HUES48 (cell line): ENCODE measurements at regions not wholly inside any gene's neighbourhood (a gene's known extent, or its start where the extent isn't known, plus 50 kb on each side); places are given as distances from the start of the nearest gene placed in this dataset.

Experiments used
- H3K27ac ChIP-seq: one replicate; pipeline ENCODE4 v1.7.0; 2013; ENCODE audit warnings: low read depth, low read length, inconsistent platforms
- H3K27me3 ChIP-seq: 2 replicates; pipeline ENCODE4 v1.6.1; 2013; ENCODE audit warnings: mild to moderate bottlenecking, low read length; ENCODE audit not compliant: control insufficient read depth, insufficient read depth
- H3K36me3 ChIP-seq: 2 replicates; pipeline ENCODE4 v1.6.1; 2013; ENCODE audit warnings: low read length; ENCODE audit not compliant: control insufficient read depth, insufficient read depth
- H3K4me1 ChIP-seq: 2 replicates; pipeline ENCODE4 v1.6.1; 2013; ENCODE audit warnings: mild to moderate bottlenecking, low read length; ENCODE audit not compliant: control insufficient read depth, insufficient read depth
- H3K4me3 ChIP-seq: 2 replicates; pipeline ENCODE4 v1.5.1; 2013; ENCODE audit warnings: mild to moderate bottlenecking, low read depth, low read length
- H3K9ac ChIP-seq: 2 replicates; pipeline ENCODE4 v1.6.1; 2013; ENCODE audit warnings: mild to moderate bottlenecking, low read depth, low read length, moderate library complexity
- H3K9me3 ChIP-seq: 2 replicates; pipeline ENCODE4 v1.6.1; 2013; ENCODE audit warnings: low read length; ENCODE audit not compliant: control insufficient read depth, insufficient read depth

DNA sequence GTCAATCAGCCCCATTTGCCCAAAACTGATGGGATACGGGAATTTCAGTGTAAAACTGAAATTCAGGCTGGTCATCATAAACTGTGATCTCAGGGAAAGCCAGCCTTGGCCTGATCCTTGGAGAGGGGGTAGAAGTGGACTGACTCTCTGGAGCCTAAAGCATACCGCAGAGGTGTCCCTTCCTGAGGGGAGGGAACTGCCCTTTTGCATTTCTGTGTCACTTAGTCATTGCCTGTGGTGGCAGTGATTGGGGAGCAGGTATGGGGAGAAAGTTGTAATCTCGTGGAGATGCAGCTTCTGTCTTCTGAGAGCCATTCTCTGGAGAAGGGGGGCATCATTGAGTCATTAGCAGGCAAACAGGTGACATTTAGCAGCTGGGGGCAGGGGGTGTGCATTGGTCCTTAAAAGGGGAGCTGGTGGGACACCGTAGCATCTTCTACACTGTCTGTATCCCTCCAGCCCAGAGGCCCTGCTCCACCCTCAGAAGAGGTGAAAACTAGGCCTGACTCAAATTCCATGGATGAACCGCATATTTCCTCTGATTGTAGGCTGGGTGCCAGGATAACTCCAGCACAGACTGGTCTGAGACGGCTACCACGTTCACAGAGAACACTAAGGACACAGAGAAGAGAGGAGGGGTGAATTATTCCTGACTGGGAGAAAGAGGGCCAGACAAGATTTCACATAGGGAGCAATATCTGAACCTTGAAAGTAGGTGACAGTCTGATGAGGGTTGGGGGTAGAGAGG is 143.3 kb downstream of the SEC61B start:
- no peak overlapping the region for H3K27ac ChIP-seq
- no peaks in the 10 kb centered on the region for H3K9me3 ChIP-seq
- H3K9ac ChIP-seq = no peak overlapping the region
- peaks cover 8% of the 10 kb centered on the region; the same call in 1 of the 2 replicates for H3K4me1 ChIP-seq
- no peaks in the 10 kb centered on the region; the same call in 1 of the 2 replicates for H3K27me3 ChIP-seq
- no peaks in the 10 kb centered on the region for H3K36me3 ChIP-seq
- no peak overlapping the region for H3K4me3 ChIP-seq

DNA sequence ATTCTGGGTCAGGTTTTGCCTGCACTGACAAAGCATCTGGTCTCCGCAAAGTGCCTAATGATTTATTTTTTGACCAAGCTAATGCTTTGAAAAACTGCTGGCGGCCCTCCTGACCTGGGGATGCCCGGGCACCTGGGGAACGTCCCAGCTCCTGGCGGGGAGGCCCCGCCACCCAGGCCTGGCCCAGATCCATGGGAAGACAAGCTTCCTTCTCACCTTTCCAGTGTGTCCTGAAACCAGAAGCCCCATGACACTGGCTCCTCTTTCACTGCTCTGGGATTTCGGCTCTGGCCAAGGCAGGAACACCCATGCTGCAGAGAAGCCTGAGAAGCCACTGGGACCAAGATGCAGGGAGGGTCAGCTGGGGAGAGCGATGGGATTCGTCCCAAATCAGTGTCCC is 144.1 kb downstream of the SEC61B start:
- H3K36me3 ChIP-seq = no peaks in the 10 kb centered on the region
- no peak overlapping the region for H3K27ac ChIP-seq
- no peaks in the 10 kb centered on the region; the same call in 1 of the 2 replicates for H3K27me3 ChIP-seq
- no peaks in the 10 kb centered on the region for H3K9me3 ChIP-seq
- no peak overlapping the region for H3K9ac ChIP-seq
- peaks cover 8% of the 10 kb centered on the region; the same call in 1 of the 2 replicates for H3K4me1 ChIP-seq
- no peak overlapping the region for H3K4me3 ChIP-seq

DNA sequence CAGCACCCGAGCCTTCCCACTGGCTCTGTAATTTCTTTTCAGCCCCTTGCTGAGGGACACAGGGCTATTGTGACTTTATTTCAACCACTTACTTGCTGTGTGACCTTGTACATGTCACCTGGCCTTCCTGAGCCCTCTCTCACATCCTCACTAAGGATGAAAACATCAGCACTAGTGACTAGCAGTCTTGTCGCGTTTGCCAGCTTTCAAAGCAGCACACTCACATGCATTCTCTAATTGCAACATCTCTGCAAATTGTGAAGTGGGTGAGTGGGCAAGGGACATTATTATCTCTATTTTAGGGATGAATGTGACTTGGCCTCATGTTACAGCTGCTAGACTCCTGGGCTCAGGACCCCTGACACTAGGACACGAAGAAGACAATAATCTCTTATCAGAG is 144.5 kb downstream of the SEC61B start:
- Histone ChIP-seq H3K9me3 (no peaks in the 10 kb centered on the region), H3K9ac (no peak overlapping the region), H3K27me3 (no peaks in the 10 kb centered on the region; the same call in 1 of the 2 replicates), H3K36me3 (no peaks in the 10 kb centered on the region), H3K4me1 (peaks cover 8% of the 10 kb centered on the region; the same call in 1 of the 2 replicates), H3K4me3 (no peak overlapping the region), H3K27ac (no peak overlapping the region)

GRCh38 chr9:99368341-99369326 is 146.6 kb downstream of the SEC61B start:
- 0 out of 2 replicates have a peak, but pooled peaks cover 5% of the 10 kb centered on the region for H3K4me1 ChIP-seq
- H3K27ac ChIP-seq = no peak overlapping the region
- H3K9ac ChIP-seq = no peak overlapping the region
- H3K4me3 ChIP-seq = no peak overlapping the region; the same call in 1 of the 2 replicates
- no peaks in the 10 kb centered on the region for H3K9me3 ChIP-seq
- no peaks in the 10 kb centered on the region for H3K36me3 ChIP-seq
- H3K27me3 ChIP-seq = no peaks in the 10 kb centered on the region; the same call in 1 of the 2 replicates

DNA sequence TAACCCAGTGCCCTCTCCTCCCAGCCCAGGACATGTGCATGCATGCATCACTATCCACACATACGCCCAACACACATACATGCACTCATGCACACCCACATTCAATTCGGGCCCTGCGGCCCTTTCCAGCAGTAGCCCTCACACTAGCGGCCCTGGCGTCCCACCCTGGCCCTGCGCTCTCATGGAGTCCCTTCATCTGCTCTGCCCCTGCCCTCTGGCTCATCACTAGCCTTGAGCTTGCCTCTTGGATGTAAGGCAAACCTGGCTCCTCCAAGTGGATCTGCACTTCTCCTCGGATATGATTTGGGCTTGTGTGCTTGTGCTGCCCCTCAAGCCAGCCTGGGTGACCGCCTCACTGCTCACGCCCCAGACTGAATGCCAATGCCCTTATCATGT is 147.2 kb downstream of the SEC61B start:
- Histone ChIP-seq H3K4me1 (0 out of 2 replicates have a peak, but pooled peaks cover 5% of the 10 kb centered on the region), H3K9ac (no peak overlapping the region), H3K4me3 (no peak overlapping the region), H3K27me3 (no peaks in the 10 kb centered on the region; the same call in 1 of the 2 replicates), H3K27ac (no peak overlapping the region), H3K36me3 (no peaks in the 10 kb centered on the region), H3K9me3 (no peaks in the 10 kb centered on the region)

DNA sequence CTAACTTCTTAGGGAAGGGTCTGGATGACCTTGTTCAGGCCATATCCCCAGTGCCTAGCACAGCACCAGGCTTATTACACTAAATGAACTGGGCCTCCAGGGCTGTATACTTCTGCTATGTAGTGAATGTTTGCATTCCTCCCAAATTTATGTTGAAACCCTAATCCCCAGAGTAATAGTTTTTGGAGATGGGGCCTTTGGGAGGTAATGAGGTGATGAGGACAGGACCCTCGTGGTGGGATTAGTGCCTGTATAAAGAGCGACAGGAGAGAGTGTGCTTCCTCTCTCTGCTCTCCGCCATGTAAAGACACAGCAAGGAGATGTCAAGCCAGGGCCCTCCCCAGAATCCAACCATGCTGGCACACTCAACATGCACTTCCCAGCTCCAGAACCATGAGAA is 148.3 kb downstream of the SEC61B start:
- no peaks in the 10 kb centered on the region for H3K36me3 ChIP-seq
- 0 out of 2 replicates have a peak, but pooled peaks cover 5% of the 10 kb centered on the region for H3K4me1 ChIP-seq
- no peak overlapping the region for H3K27ac ChIP-seq
- H3K9ac ChIP-seq = no peak overlapping the region
- no peaks in the 10 kb centered on the region for H3K9me3 ChIP-seq
- H3K27me3 ChIP-seq = no peaks in the 10 kb centered on the region; the same call in 1 of the 2 replicates
- H3K4me3 ChIP-seq = no peak overlapping the region

- no peak overlapping the region for H3K27ac ChIP-seq
- no peaks in the 10 kb centered on the region; the same call in 1 of the 2 replicates for H3K27me3 ChIP-seq
- H3K4me3 ChIP-seq = no peak overlapping the region
- H3K4me1 ChIP-seq = 0 out of 2 replicates have a peak, but pooled peaks cover 5% of the 10 kb centered on the region
- no peak overlapping the region for H3K9ac ChIP-seq
- H3K36me3 ChIP-seq = no peaks in the 10 kb centered on the region
- H3K9me3 ChIP-seq = no peaks in the 10 kb centered on the region
Observed at GRCh38 chr9:99371376-99371775, 149.3 kb downstream of the SEC61B start.

DNA sequence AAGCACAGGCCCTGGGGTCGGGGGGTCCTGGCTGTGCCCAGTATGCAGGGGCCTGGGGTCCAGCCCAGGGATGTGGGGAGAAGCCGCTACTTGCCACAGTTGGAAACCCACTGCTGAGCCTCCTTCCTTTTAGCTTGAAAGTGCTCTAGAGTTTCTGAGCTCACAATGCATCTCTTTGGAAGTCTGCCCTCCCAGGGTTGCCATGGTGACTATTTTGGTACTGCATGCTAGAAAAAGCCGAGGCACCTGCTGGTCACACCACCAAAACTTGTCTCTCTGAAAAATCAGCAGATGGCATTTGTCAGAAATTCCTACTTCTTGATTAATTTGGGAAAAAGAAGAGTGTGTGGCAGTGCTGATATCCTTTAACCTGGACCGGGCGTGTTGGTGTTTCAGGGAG is 151.8 kb downstream of the SEC61B start:
- H3K4me1 ChIP-seq = peaks cover 11% of the 10 kb centered on the region
- no peaks in the 10 kb centered on the region for H3K9me3 ChIP-seq
- no peak overlapping the region for H3K27ac ChIP-seq
- no peak overlapping the region for H3K9ac ChIP-seq
- H3K27me3 ChIP-seq = no peaks in the 10 kb centered on the region; the same call in 1 of the 2 replicates
- H3K4me3 ChIP-seq = no peak overlapping the region
- no peaks in the 10 kb centered on the region for H3K36me3 ChIP-seq

GRCh38 chr9:99374793-99375192 is 152.7 kb downstream of the SEC61B start:
- Histone ChIP-seq H3K4me1 (peaks cover 11% of the 10 kb centered on the region), H3K27ac (no peak overlapping the region), H3K9me3 (no peaks in the 10 kb centered on the region), H3K36me3 (no peaks in the 10 kb centered on the region), H3K27me3 (no peaks in the 10 kb centered on the region; the same call in 1 of the 2 replicates), H3K9ac (no peak overlapping the region), H3K4me3 (no peak overlapping the region)

DNA sequence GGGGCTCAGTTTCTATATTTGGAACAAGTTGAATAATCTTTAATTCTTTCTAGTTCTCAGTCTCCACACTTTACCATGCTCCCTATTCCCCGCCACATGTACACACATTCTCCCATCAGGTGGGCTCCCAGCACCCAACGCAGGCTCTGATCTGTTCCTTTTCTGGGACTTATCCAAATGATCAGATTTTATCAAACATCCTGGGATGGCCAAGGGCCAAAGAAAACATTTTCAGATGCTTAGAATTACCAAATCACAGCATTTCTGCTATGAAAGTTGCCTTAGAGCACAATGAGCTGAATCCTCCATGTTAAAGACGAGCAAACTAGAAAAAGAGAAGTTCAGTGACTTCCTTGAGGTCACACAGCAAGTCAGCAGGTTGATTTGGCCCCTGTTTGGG is 153.4 kb downstream of the SEC61B start:
- no peak overlapping the region for H3K4me3 ChIP-seq
- no peaks in the 10 kb centered on the region for H3K36me3 ChIP-seq
- no peaks in the 10 kb centered on the region for H3K9me3 ChIP-seq
- H3K27me3 ChIP-seq = no peaks in the 10 kb centered on the region; the same call in 1 of the 2 replicates
- no peak overlapping the region for H3K27ac ChIP-seq
- H3K4me1 ChIP-seq = peaks cover 11% of the 10 kb centered on the region
- H3K9ac ChIP-seq = no peak overlapping the region
